Lower leg skin (tissue), 4 donors: ENCODE measurements at regions not wholly inside any gene's neighbourhood (a gene's known extent, or its start where the extent isn't known, plus 50 kb on each side); places are given as distances from the start of the nearest gene placed in this dataset.
"Not testable (repeated sequence)": the region's sequence is repeated elsewhere in the genome, so short reads cannot be mapped to it uniquely, and the experiment has no call there.

Experiments used
- DNase-seq, 2 donors: peaks; one replicate each; pipeline ENCODE4 v3.0.0-alpha.2; 2019; ENCODE audit warnings: low spot score in 2 of 2
- H3K4me3 ChIP-seq: fragments of 200-600 bp; sonication (generic); 2 replicates; pipeline ENCODE4 v1.5.1; 2017; ENCODE audit warnings: mild to moderate bottlenecking, low read depth; ENCODE audit not compliant: poor library complexity, severe bottlenecking
- POLR2A ChIP-seq, 2 donors: fragments of 450-650 bp; IDR thresholded peaks; one replicate each; pipeline ENCODE4 v1.6.1; 2016 to 2017; ENCODE audit warnings: antibody characterized with exemption in 2 of 2, mild to moderate bottlenecking in 1 of 2, moderate library complexity in 1 of 2
- WGBS, 2 donors: methylation state at CpG; one replicate each; pipeline ENCODE4 v1.1.5; 2018; 5-methylcytosine and 5-hydroxymethylcytosine counted together
- intact Hi-C: fragments of 100-400 bp; cut with DNase I; formaldehyde crosslinking; loops from one replicate; pipeline ENCODE4 v1.15.0; 2023; ENCODE audit warnings: low total_unique reads
- TF ChIP-seq, protein P1 (sequence below), 3 donors: fragments of 450-650 bp; IDR thresholded peaks; one replicate each; pipeline ENCODE4 v1.5.1; 2016; ENCODE audit warnings: antibody characterized with exemption in 3 of 3, mild to moderate bottlenecking in 3 of 3, moderate library complexity in 2 of 3

DNA sequence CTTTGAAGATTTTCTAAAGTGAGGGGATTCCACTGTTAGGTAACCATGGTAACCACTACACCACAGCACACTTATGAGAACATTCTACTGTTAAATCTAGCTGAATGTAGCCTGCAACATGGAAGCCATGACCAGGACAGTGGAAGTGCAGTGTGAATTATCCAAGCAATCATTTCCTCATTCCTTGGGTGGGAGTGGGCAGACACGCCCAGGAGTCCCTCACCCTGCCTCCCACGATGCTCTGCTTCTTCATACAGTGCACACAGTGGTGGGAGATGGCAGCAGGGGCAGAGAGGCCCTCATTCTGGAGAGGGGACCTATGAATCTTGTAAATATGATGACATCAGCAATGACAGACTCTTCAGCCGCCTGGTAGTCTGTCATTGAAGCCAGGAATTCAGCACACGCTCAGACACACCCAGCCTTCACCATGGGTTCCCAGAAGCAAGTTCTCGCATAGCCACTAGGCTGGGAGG, 70.1 kb upstream of the HOXC13 start:
- 47 to 67% methylated on average over 5 of the region's 5 CpGs for WGBS, 2 donors
- intact Hi-C loops = no loop called here
- no peak overlapping the region for H3K4me3 ChIP-seq
- no peak for TF ChIP-seq POLR2A (IDR thresholded peaks at IDR 0.05)
- TF ChIP-seq, protein P1, sequence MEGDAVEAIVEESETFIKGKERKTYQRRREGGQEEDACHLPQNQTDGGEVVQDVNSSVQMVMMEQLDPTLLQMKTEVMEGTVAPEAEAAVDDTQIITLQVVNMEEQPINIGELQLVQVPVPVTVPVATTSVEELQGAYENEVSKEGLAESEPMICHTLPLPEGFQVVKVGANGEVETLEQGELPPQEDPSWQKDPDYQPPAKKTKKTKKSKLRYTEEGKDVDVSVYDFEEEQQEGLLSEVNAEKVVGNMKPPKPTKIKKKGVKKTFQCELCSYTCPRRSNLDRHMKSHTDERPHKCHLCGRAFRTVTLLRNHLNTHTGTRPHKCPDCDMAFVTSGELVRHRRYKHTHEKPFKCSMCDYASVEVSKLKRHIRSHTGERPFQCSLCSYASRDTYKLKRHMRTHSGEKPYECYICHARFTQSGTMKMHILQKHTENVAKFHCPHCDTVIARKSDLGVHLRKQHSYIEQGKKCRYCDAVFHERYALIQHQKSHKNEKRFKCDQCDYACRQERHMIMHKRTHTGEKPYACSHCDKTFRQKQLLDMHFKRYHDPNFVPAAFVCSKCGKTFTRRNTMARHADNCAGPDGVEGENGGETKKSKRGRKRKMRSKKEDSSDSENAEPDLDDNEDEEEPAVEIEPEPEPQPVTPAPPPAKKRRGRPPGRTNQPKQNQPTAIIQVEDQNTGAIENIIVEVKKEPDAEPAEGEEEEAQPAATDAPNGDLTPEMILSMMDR (IDR thresholded peaks at IDR 0.05) = no peak
- no peak for DNase-seq

DNA sequence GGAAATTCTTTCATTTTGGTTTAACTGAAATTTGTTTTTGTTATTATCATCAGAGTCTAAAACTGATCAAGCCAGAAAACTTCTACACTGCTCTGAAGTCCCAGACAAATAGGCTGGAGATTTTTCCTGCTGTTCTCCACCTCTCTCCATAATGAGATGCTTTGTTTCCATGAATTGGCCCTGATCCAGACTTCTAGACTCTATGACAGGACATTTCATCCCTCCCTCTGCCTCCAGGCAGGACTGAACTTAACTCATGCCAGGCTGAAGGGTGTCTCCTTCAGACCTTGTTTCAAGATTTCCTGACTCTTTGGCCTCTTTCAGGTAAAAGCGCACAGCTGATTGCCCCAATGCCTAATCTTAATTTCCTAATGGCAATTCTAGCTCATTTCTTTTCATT, 69.1 kb upstream of the HOXC13 start:
- DNase-seq = no peak
- H3K4me3 ChIP-seq = no peak overlapping the region
- 66 to 93% methylated on average over 1 of the region's 1 CpG for WGBS, 2 donors
- TF ChIP-seq POLR2A (IDR thresholded peaks at IDR 0.05) = no peak
- TF ChIP-seq, protein P1 (IDR thresholded peaks at IDR 0.05) = no peak
- intact Hi-C loops = no loop called here

DNA sequence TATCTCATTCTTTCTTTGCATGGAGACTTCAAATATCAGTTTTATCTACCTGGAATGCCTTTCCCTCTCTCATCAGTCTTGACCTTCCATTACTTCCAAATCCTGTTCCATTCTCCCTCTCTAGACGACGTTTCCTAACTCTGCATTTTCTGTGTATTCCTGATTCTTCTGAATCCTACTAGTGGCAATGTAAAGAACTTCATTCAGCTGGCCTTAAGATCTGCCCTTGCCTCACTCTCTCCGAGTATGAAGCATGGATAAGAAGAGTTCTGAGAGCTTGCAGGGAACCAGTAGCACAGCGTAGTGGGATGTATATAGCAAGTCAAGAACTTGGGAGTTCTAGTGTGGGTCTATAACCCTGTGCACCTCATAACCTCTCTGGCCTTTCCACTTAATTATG, 68.5 kb upstream of the HOXC13 start:
- H3K4me3 ChIP-seq = no peak overlapping the region
- TF ChIP-seq POLR2A (IDR thresholded peaks at IDR 0.05) = no peak
- TF ChIP-seq, protein P1 (IDR thresholded peaks at IDR 0.05) = no peak
- WGBS, 2 donors = 81 to 85% methylated on average over 4 of the region's 4 CpGs
- intact Hi-C loops = no loop called here
- DNase-seq = no peak

DNA sequence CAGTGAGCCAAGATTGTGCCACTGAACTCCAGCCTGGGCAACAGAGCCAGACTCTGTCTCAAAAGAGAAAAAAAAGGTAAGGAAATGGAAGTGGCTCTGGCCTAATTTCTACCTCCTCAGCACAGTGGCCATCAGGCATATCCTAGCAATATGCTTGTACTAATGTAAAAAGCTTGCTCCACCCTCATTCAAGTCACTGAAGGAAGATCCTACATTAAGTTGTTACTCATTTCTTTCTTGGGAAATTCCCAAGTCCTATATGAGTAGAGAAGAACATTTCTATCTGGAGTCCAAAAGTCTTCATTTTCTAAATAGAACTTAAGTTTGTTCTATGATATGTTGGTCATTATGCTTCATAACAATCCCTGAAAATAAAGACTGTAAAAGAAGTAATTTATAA, 67.3 kb upstream of the HOXC13 start:
- H3K4me3 ChIP-seq = no peak overlapping the region
- TF ChIP-seq, protein P1 (IDR thresholded peaks at IDR 0.05) = no peak
- no peak for TF ChIP-seq POLR2A (IDR thresholded peaks at IDR 0.05)
- intact Hi-C loops = no loop called here
- DNase-seq = no peak

DNA sequence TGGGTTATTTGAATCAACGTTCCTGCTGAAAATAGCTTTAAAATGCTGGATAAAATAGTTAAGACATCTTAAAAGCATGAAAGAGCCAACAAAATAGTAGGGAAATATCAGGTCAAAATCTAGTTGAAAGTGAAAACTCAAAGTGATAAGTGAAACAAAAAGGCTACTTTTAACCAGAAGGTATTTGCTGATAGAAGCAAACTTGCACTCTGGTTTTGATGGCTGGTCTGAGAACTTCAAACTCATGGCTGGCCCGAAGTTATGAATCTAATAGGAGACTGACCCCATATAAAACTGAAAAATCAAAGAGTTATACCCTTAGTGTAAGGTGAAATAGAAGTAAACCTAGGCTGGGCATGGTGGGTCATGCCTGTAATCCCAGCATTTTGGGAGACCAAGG, 66.3 kb upstream of the HOXC13 start:
- intact Hi-C loops = no loop called here
- no peak overlapping the region for H3K4me3 ChIP-seq
- no peak for DNase-seq
- 76 to 79% methylated on average over 2 of the region's 2 CpGs for WGBS, 2 donors
- TF ChIP-seq, protein P1 (IDR thresholded peaks at IDR 0.05) = no peak
- TF ChIP-seq POLR2A (IDR thresholded peaks at IDR 0.05) = no peak

DNA sequence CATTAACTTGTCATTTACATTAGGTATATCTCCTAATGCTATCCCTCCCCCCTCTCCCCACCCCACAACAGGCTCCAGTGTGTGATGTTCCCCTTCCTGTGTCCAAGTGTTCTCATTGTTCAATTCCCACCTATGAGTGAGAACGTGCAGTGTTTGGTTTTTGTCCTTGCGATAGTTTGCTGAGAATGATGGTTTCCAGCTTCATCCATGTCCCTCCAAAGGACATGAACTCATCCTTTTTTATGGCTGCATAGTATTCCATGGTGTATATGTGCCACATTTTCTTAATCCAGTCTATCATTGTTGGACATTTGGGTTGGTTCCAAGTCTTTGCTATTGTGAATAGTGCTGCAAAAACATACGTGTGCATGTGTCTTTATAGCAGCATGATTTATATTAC, 60.7 kb upstream of the HOXC13 start:
- H3K4me3 ChIP-seq, DNase-seq, intact Hi-C loops: not testable (repeated sequence)
- 81 to 88% methylated on average over 3 of the region's 3 CpGs for WGBS, 2 donors
